Astrocyte of the spinal cord (primary cell): ENCODE measurements at regions not wholly inside any gene's neighbourhood (a gene's known extent, or its start where the extent isn't known, plus 50 kb on each side); places are given as distances from the start of the nearest gene placed in this dataset.

ENCODE experiments used
- DNase-seq: peaks from one replicate; pipeline ENCODE4 v3.0.0; 2011; ENCODE audit warnings: low read depth, low spot score
- H3K4me3 ChIP-seq: 2 replicates; pipeline ENCODE4 v1.5.1; 2011; ENCODE audit warnings: low read depth, mild to moderate bottlenecking, low read length, moderate library complexity
- in situ Hi-C: cut with HindIII; loops from 2 replicates; pipeline ENCODE4 v1.10.0; 2017; ENCODE audit warnings: low sequenced_read_pairs
- TF ChIP-seq, protein P1 (sequence below): IDR thresholded peaks from 2 replicates; pipeline ENCODE4 v1.5.1; 2012; ENCODE audit warnings: low read depth, mild to moderate bottlenecking, low read length, inconsistent platforms

DNA sequence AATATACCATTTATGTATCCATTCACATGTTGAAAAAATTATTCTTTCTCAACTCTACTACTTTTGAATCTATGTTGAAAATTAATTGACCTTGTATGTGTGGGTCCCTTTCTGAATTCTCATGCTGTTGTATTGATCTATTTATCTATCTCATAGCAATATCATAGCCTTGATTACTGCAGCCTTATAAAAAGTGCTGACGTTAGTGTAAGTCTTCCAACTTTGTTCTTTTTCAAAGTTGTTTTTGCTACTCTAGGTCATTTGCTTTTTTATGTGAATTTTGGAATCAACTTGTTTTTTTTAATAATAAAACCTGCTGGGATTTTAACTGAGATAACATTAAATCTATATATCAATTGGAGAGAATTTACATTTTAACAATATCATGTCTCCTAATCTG, 52.2 kb upstream of the PAX3 start:
- H3K4me3 ChIP-seq, result no peak overlapping the region
- in situ Hi-C loops, result no loop called here
- DNase-seq, result no peak
- TF ChIP-seq, protein P1, sequence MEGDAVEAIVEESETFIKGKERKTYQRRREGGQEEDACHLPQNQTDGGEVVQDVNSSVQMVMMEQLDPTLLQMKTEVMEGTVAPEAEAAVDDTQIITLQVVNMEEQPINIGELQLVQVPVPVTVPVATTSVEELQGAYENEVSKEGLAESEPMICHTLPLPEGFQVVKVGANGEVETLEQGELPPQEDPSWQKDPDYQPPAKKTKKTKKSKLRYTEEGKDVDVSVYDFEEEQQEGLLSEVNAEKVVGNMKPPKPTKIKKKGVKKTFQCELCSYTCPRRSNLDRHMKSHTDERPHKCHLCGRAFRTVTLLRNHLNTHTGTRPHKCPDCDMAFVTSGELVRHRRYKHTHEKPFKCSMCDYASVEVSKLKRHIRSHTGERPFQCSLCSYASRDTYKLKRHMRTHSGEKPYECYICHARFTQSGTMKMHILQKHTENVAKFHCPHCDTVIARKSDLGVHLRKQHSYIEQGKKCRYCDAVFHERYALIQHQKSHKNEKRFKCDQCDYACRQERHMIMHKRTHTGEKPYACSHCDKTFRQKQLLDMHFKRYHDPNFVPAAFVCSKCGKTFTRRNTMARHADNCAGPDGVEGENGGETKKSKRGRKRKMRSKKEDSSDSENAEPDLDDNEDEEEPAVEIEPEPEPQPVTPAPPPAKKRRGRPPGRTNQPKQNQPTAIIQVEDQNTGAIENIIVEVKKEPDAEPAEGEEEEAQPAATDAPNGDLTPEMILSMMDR, result no peak

DNA sequence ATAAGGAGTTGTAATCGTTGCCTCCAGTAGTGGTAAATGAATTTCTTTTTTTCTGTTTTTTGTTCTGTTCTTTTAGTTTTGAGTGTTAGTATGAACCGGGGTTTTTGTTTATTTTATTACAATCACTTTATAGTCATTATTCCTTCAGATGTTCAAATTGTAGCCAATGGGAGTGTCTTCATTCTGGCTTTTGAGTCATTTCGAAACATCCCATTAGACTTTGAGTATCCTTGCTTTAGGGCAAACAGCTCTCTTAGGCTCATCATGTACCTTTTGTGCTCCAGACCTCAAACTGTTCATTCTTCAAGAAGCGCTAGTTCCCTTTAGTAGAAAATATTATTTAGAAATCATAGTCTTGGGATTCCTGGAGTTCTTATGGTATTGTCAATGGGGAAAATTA, 54.2 kb upstream of the PAX3 start:
- TF ChIP-seq, protein P1, result no peak
- no peak overlapping the region for H3K4me3 ChIP-seq
- in situ Hi-C loops, result no loop called here
- DNase-seq, result no peak

DNA sequence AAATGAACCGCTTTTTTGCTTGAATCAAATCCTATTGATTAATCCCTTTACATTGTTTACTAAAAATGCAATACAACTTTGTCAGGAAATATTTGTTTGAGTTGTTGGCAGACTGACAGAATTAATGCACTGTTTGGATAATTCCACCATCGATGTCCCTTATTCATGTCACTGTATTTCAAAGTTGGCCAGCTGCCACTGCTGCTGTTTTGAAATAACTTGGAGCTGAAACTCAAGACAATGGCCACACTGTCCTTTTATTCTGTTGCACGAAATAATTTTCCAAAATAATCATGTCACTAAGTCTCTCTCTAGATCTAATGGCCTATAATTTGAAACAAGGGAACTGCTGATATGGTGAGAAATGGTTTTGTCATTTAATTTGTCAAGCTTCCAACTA, 55.2 kb upstream of the PAX3 start:
- no peak for DNase-seq
- H3K4me3 ChIP-seq, result no peak overlapping the region
- TF ChIP-seq, protein P1, result no peak
- in situ Hi-C loops, result no loop called here

DNA sequence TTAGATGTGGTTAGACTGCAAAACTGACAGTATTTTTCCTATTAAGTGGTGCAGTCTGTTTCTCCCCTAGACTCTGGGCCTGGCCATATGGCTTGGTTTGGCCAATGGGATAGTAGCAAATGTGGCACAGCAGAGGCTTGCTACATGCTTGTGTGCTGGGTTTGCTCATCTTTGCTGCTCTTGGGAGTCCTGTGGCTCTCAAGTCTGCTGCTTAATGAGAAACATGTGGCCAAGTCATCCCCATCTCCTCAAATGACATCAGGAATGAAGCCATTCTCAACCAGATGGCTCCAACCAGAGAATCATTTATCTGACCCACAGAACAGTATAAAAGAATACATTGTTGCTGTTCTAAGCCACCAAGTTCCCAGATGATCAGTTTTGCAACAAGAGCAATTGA, 57.1 kb upstream of the PAX3 start:
- H3K4me3 ChIP-seq, result no peak overlapping the region
- TF ChIP-seq, protein P1, result no peak
- peak; percentile 21 for DNase-seq
- in situ Hi-C loops, result no loop called here

DNA sequence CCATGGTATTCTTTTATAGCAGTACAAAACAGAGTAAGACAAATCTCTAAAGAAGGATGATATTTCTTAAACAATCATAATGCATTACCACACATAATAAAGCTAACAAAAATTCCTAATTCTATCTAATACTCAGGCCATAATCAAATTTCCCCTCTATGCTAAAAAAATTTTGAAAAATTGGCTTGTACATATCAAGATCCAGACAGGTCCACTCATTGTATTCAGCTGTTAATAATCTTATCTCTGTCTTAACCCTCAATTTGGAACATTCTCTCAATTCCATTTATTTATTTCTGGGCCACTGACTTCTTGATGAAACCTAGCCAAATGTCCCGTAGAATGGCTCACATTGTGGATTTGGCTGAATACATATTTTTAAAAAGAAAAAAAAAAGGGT, 59.1 kb upstream of the PAX3 start:
- no peak overlapping the region for H3K4me3 ChIP-seq
- in situ Hi-C loops, result no loop called here
- no peak for DNase-seq
- TF ChIP-seq, protein P1, result no peak

DNA sequence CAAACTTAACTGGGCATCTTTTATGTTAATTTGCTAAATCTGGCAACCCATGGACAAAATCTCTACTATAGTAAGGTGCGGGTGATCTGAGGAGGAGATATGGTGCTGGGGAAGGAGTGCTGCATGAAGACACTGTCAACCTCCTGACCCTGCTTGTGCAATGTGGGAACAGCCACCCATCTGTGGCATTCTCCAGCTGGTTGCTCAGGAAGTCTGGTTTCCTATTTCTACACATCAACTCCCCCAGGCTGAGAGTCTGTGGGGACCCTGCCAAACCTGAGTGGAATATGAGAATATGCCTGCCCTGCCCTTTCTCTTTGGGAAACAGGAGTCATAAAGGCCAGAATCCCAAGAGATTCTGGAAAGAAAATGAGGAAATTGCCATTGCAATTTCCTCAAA, 60.1 kb upstream of the PAX3 start:
- DNase-seq, result peak; percentile 48
- TF ChIP-seq, protein P1, result no peak
- in situ Hi-C loops, result no loop called here
- no peak overlapping the region for H3K4me3 ChIP-seq

DNA sequence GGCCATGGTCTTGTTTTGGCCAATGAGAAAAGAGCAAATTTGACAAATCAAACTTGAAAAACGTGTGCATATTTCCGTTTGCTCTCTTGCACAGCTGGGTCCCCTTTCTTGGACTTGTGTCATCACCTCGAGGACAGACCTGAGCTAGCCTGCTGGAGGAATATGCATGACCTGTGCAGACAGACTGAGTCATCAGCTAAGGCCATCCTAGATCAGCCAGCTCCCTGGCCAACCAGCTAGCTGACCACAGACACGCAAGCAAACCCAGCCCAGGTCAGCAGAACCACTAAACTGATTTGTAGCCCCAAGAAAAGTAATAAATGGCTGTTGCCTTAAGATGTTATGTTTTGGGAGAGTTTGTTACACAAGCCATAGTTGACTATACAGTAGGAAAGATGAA, 61.3 kb upstream of the PAX3 start:
- DNase-seq, result no peak
- H3K4me3 ChIP-seq, result no peak overlapping the region
- TF ChIP-seq, protein P1, result no peak
- in situ Hi-C loops, result no loop called here
